Suppressor macrophage (primary cell): ENCODE measurements at regions not wholly inside any gene's neighbourhood (a gene's known extent, or its start where the extent isn't known, plus 50 kb on each side); places are given as distances from the start of the nearest gene placed in this dataset.
"Not testable (repeated sequence)": the region's sequence is repeated elsewhere in the genome, so short reads cannot be mapped to it uniquely, and the experiment has no call there.

ENCODE experiments used
- DNase-seq, 4 experiments: peaks; one replicate each; pipeline ENCODE4 v3.0.0-alpha.2; 2020 to 2022

GRCh38 chr6:125354649-125355048 is 52.9 kb upstream of the HDDC2 start:
- no peak for DNase-seq

- no peak for DNase-seq
Observed at GRCh38 chr6:125356884-125357283, 55.1 kb upstream of the HDDC2 start.

- no peak for DNase-seq
Observed at GRCh38 chr6:125357515-125358256, 55.9 kb upstream of the HDDC2 start.

- DNase-seq, result no peak
Observed at GRCh38 chr6:125358898-125359297, 57.1 kb upstream of the HDDC2 start.

- no peak for DNase-seq
Observed at GRCh38 chr6:125361868-125362267, 60.1 kb upstream of the HDDC2 start.

GRCh38 chr6:125363039-125363823 is 61.5 kb upstream of the HDDC2 start:
- no peak for DNase-seq

- DNase-seq, result no peak
Observed at GRCh38 chr6:125363824-125364165, 62.0 kb upstream of the HDDC2 start.

GRCh38 chr6:125365230-125365629 is 63.5 kb upstream of the HDDC2 start:
- DNase-seq, result no peak

- DNase-seq, result no peak
Observed at GRCh38 chr6:125367036-125367782, 65.4 kb upstream of the HDDC2 start.

- DNase-seq, result no peak
Observed at GRCh38 chr6:125370343-125370742, 68.6 kb upstream of the HDDC2 start.

GRCh38 chr6:125375013-125375412 is 73.2 kb upstream of the HDDC2 start:
- no peak for DNase-seq

- DNase-seq, result no peak
Observed at GRCh38 chr6:125375821-125376220, 74.1 kb upstream of the HDDC2 start.

- DNase-seq, result peak; percentile 22 to 58 (median 32)
Observed at GRCh38 chr6:125377621-125378020, 75.9 kb upstream of the HDDC2 start.

GRCh38 chr6:125379174-125379573 is 77.4 kb upstream of the HDDC2 start:
- DNase-seq, result no peak

GRCh38 chr6:125380474-125380873 is 78.7 kb upstream of the HDDC2 start:
- DNase-seq, result no peak

- not testable (repeated sequence) for DNase-seq
Observed at GRCh38 chr6:125386337-125386736, 84.6 kb upstream of the HDDC2 start.

- DNase-seq, result no peak
Observed at GRCh38 chr6:125392682-125393081, 90.9 kb upstream of the HDDC2 start.

- no peak for DNase-seq
Observed at GRCh38 chr6:125393449-125393858, 91.7 kb upstream of the HDDC2 start.

- DNase-seq, result no peak
Observed at GRCh38 chr6:125406741-125407140, 105.0 kb upstream of the HDDC2 start.

GRCh38 chr6:125414507-125414906 is 112.7 kb upstream of the HDDC2 start:
- no peak for DNase-seq

GRCh38 chr6:125415913-125416312 is 114.1 kb upstream of the HDDC2 start:
- DNase-seq, result no peak

GRCh38 chr6:125421836-125422235 is 120.1 kb upstream of the HDDC2 start:
- no peak for DNase-seq

GRCh38 chr6:125423047-125423446 is 121.3 kb upstream of the HDDC2 start:
- DNase-seq, result no peak

GRCh38 chr6:125431971-125432370 is 130.2 kb upstream of the HDDC2 start:
- DNase-seq, result no peak
